OCI-LY1 (cell line): ENCODE measurements at regions not wholly inside any gene's neighbourhood (a gene's known extent, or its start where the extent isn't known, plus 50 kb on each side); places are given as distances from the start of the nearest gene placed in this dataset.

ENCODE experiments used
- H2AFZ ChIP-seq: fragments of 200-600 bp; sonication (generic), shearing (Covaris generic); 2 replicates; pipeline ENCODE4 v1.6.0; 2014; ENCODE audit warnings: antibody characterized with exemption, mild to moderate bottlenecking, low read length
- H3F3A ChIP-seq: fragments of 200-600 bp; sonication (generic), shearing (Covaris generic); 2 replicates; pipeline ENCODE4 v1.6.0; 2014; ENCODE audit warnings: mild to moderate bottlenecking, antibody characterized with exemption, low read length, moderate library complexity; ENCODE audit not compliant: insufficient read depth
- H3K27ac ChIP-seq: fragments of 200-600 bp; sonication (generic); 2 replicates; pipeline ENCODE4 v1.5.1; 2014; ENCODE audit warnings: low read length, mixed run types, mild to moderate bottlenecking, low read depth; ENCODE audit not compliant: poor library complexity, severe bottlenecking
- H3K27me3 ChIP-seq: fragments of 200-600 bp; sonication (generic); 2 replicates; pipeline ENCODE4 v1.6.0; 2014; ENCODE audit warnings: antibody characterized with exemption, mild to moderate bottlenecking, low read length, moderate library complexity; ENCODE audit not compliant: insufficient read depth
- H3K36me3 ChIP-seq: fragments of 200-600 bp; sonication (generic); 2 replicates; pipeline ENCODE4 v1.6.1; 2014; ENCODE audit warnings: mild to moderate bottlenecking, antibody characterized with exemption, low read length, moderate library complexity, mixed read lengths; ENCODE audit not compliant: insufficient read depth
- H3K4me1 ChIP-seq: fragments of 200-600 bp; sonication (generic); 2 replicates; pipeline ENCODE4 v1.5.1; 2014; ENCODE audit warnings: mild to moderate bottlenecking, low read length, moderate library complexity; ENCODE audit not compliant: insufficient read depth, severe bottlenecking
- H3K4me2 ChIP-seq: fragments of 200-600 bp; sonication (generic), shearing (Covaris generic); 2 replicates; pipeline ENCODE4 v1.6.1; 2014; ENCODE audit warnings: low read length
- H3K4me3 ChIP-seq: fragments of 200-600 bp; sonication (generic); 2 replicates; pipeline ENCODE4 v1.5.1; 2014; ENCODE audit warnings: low read length, low read depth, mild to moderate bottlenecking, mixed read lengths; ENCODE audit not compliant: poor library complexity, severe bottlenecking
- H3K79me2 ChIP-seq: fragments of 200-600 bp; shearing (Covaris generic); 2 replicates; pipeline ENCODE4 v1.6.1; 2016; ENCODE audit warnings: mixed run types, low read length, mixed read lengths; ENCODE audit not compliant: insufficient read depth
- H3K9ac ChIP-seq: fragments of 200-600 bp; sonication (generic), shearing (Covaris generic); 2 replicates; pipeline ENCODE4 v1.6.1; 2014; ENCODE audit warnings: mild to moderate bottlenecking, low read length, mixed read lengths
- H3K9me2 ChIP-seq: fragments of 200-600 bp; sonication (generic), shearing (Covaris generic); 2 replicates; pipeline ENCODE4 v1.6.1; 2014; ENCODE audit warnings: low read depth, mild to moderate bottlenecking, low read length, mixed read lengths
- H3K9me3 ChIP-seq: fragments of 200-600 bp; shearing (Covaris generic); 2 replicates; pipeline ENCODE4 v1.6.1; 2014; ENCODE audit warnings: low read length, mixed read lengths
- H4K20me1 ChIP-seq: fragments of 200-600 bp; sonication (generic), shearing (Covaris generic); 2 replicates; pipeline ENCODE4 v1.6.0; 2016; ENCODE audit warnings: mild to moderate bottlenecking, low read length; ENCODE audit not compliant: insufficient read depth
- CTCF ChIP-seq: fragments of 200-600 bp; sonication (generic), shearing (Covaris generic); IDR thresholded peaks from 2 replicates; pipeline ENCODE4 v1.5.1; 2017; ENCODE audit warnings: mild to moderate bottlenecking, antibody characterized with exemption, low read length, moderate library complexity, mixed read lengths
- EZH2 ChIP-seq: fragments of 200-600 bp; sonication (generic), shearing (Covaris generic); IDR thresholded peaks from 2 replicates; pipeline ENCODE4 v1.8.0; 2017; ENCODE audit warnings: borderline replicate concordance, mixed run types, mild to moderate bottlenecking, antibody characterized with exemption, low read length, moderate library complexity, mixed read lengths

- Histone ChIP-seq H3K79me2 (no peaks in the 10 kb centered on the region), H3F3A (no peaks in the 10 kb centered on the region), H3K9ac (no peak overlapping the region), H3K36me3 (no peaks in the 10 kb centered on the region), H3K27me3 (peaks cover 6% of the 10 kb centered on the region; the same call in 1 of the 2 replicates), H3K9me2 (no peaks in the 10 kb centered on the region), H3K4me2 (no peak overlapping the region), H3K9me3 (no peaks in the 10 kb centered on the region), H3K27ac (no peak overlapping the region), H3K4me1 (no peaks in the 10 kb centered on the region), H4K20me1 (no peaks in the 10 kb centered on the region), H2AFZ (no peak overlapping the region), H3K4me3 (no peak overlapping the region)
- TF ChIP-seq CTCF (no peak), EZH2 (no peak)
These were observed 60.1 kb upstream of the PCSK6 start for GRCh38 chr15:101549647-101550046.

DNA sequence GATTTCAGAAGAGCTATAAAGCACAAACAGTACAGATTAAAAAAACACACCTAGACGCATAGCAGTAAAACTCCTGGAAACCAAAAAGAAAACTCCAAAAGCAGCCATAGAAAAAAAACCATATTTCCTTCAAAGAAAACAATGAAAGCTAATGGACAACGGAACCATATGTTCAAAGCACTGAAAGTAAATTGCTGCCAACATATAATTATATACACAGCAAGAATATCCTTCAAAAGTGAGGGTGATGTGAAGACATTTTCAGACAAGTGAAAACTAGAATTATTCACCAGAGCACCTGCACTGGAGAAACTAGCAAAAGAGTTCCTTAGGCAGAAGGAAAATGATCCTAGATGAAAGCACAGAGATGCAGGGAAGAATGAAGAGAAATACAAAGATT lies 58.2 kb upstream of the PCSK6 start:
- Histone ChIP-seq H3K9ac (no peak overlapping the region), H3K4me2 (no peak overlapping the region), H3K4me3 (no peak overlapping the region), H3K9me3 (no peaks in the 10 kb centered on the region), H3K36me3 (no peaks in the 10 kb centered on the region), H3K9me2 (no peaks in the 10 kb centered on the region), H2AFZ (no peak overlapping the region), H3K4me1 (no peaks in the 10 kb centered on the region), H3K27me3 (no peaks in the 10 kb centered on the region), H3F3A (no peaks in the 10 kb centered on the region), H4K20me1 (no peaks in the 10 kb centered on the region), H3K27ac (no peak overlapping the region), H3K79me2 (no peaks in the 10 kb centered on the region)
- no peak for TF ChIP-seq EZH2
- no peak for TF ChIP-seq CTCF

GRCh38 chr15:101545548-101546505 lies 56.3 kb upstream of the PCSK6 start:
- no peak overlapping the region for H3K4me3 ChIP-seq
- H3K4me1 ChIP-seq: no peaks in the 10 kb centered on the region
- H3F3A ChIP-seq: no peaks in the 10 kb centered on the region
- H3K27ac ChIP-seq: no peak overlapping the region
- no peak overlapping the region for H3K4me2 ChIP-seq
- no peaks in the 10 kb centered on the region for H3K9me2 ChIP-seq
- TF ChIP-seq CTCF (no peak), EZH2 (no peak)
- H2AFZ ChIP-seq: no peak overlapping the region
- H3K79me2 ChIP-seq: no peaks in the 10 kb centered on the region
- H3K27me3 ChIP-seq: no peaks in the 10 kb centered on the region
- H4K20me1 ChIP-seq: no peaks in the 10 kb centered on the region
- H3K9me3 ChIP-seq: no peaks in the 10 kb centered on the region
- H3K36me3 ChIP-seq: no peaks in the 10 kb centered on the region
- no peak overlapping the region for H3K9ac ChIP-seq
